ENCODE measurements at regions not wholly inside any gene's neighbourhood (a gene's known extent, or its start where the extent isn't known, plus 50 kb on each side); places are given as distances from the start of the nearest gene placed in this dataset.
A peak's percentile ranks its signal among the peaks of the same experiment; 100 is the strongest.

DNA sequence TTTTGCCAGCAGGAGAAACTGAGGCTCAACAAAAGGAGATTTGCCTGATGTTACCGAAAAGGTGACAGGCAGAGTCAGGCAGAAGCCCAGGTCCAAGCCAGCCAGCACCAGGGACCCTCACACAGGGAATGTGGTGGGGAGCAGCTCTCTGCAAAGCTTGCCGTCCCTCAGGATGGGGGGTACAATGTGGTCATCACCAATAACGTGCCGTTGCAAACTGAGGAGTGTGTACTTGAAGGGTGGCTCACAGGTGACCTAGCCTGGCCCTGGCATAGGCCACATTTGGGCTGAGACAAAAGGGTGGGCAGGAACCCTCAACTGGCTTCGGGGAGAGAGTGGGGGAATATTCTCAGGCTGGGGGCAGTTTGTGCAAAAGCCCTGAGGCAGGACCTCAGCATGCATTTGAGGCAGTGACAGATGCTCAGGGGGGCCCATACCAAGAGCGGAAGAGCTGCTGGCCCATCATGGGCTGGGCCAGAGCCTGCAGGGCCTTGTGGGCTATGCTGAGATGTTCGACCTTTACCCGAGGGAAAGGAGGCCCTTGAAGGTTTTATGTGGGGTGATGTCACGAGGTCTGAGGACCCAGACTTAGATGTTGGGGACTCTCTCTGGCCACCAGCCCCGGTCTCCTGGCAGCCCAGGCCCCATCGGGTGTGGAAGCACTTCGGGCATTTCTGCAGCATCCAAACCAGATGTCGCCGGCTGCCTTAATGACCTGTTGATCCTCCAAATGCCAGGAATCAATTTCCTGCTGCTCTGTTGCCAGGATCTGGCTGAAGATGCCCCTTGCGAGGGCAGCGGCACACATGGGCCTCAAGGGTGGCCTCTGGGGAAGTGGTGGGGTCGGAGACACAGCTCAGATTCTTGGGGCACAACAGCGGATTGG lies 57.4 kb upstream of the SHISAL1 start:
- H3K27me3 ChIP-seq (ENCODE audit: control insufficient read depth, extremely low read depth, insufficient read depth, low read length) = peaks cover 9% of the 10 kb centered on the region
- dilution Hi-C loops (cut with MboI; ENCODE audit: extremely low pct_ligation_motif_present, low sequenced_read_pairs) = no loop called here
- no peak for TF ChIP-seq EZH2 (IDR thresholded peaks at IDR 0.05; ENCODE audit: low read length)
- TF ChIP-seq, protein P1, sequence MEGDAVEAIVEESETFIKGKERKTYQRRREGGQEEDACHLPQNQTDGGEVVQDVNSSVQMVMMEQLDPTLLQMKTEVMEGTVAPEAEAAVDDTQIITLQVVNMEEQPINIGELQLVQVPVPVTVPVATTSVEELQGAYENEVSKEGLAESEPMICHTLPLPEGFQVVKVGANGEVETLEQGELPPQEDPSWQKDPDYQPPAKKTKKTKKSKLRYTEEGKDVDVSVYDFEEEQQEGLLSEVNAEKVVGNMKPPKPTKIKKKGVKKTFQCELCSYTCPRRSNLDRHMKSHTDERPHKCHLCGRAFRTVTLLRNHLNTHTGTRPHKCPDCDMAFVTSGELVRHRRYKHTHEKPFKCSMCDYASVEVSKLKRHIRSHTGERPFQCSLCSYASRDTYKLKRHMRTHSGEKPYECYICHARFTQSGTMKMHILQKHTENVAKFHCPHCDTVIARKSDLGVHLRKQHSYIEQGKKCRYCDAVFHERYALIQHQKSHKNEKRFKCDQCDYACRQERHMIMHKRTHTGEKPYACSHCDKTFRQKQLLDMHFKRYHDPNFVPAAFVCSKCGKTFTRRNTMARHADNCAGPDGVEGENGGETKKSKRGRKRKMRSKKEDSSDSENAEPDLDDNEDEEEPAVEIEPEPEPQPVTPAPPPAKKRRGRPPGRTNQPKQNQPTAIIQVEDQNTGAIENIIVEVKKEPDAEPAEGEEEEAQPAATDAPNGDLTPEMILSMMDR (optimal IDR thresholded peaks at IDR 0.05 in 1 of 3, IDR thresholded peaks at IDR 0.05 in 1 of 3, conservative IDR thresholded peaks at IDR 0.05 in 1 of 3; ENCODE audit: extremely low read depth in 1 of 3, insufficient read depth in 2 of 3, low read length in 3 of 3) = no peak
- no peaks in the 10 kb centered on the region for H4K20me1 ChIP-seq (ENCODE audit: control insufficient read depth, extremely low read depth, insufficient read depth, low read length)
- H3K79me2 ChIP-seq (ENCODE audit: control insufficient read depth, insufficient read depth, low read length) = no peaks in the 10 kb centered on the region
- no peaks in the 10 kb centered on the region for H3K9me1 ChIP-seq (ENCODE audit: control insufficient read depth, extremely low read depth, insufficient read depth, low read length)
- no peak overlapping the region for H2AFZ ChIP-seq (ENCODE audit: control insufficient read depth, low read length)
- peaks cover 3% of the 10 kb centered on the region for H3K9me3 ChIP-seq (ENCODE audit: control insufficient read depth, low read depth, low read length)
- DNase-seq (ENCODE audit: low read depth, low spot score) (no peak), FAIRE-seq (no peak)
- H3K4me2 ChIP-seq (ENCODE audit: control insufficient read depth, extremely low read depth, insufficient read depth, low read depth, low read length) = no peak overlapping the region
- no peak overlapping the region for H3K9ac ChIP-seq (ENCODE audit: control insufficient read depth, extremely low read depth, insufficient read depth, low read length)
- H3K4me1 ChIP-seq (ENCODE audit: control insufficient read depth, extremely low read depth, insufficient read depth, low read length) = peaks cover under 1% of the 10 kb centered on the region
- H3K27ac ChIP-seq (ENCODE audit: control insufficient read depth, insufficient read depth, low read length) = no peak overlapping the region
- H3K36me3 ChIP-seq (ENCODE audit: control insufficient read depth in 2 of 2, extremely low read depth in 1 of 2, insufficient read depth in 2 of 2, low read length in 2 of 2) = no peaks in the 10 kb centered on the region
- no peak overlapping the region for H3K4me3 ChIP-seq (ENCODE audit: control insufficient read depth in 2 of 3, extremely low read depth in 1 of 3, insufficient read depth in 2 of 3, low read depth in 1 of 3, low read length in 3 of 3)

DNA sequence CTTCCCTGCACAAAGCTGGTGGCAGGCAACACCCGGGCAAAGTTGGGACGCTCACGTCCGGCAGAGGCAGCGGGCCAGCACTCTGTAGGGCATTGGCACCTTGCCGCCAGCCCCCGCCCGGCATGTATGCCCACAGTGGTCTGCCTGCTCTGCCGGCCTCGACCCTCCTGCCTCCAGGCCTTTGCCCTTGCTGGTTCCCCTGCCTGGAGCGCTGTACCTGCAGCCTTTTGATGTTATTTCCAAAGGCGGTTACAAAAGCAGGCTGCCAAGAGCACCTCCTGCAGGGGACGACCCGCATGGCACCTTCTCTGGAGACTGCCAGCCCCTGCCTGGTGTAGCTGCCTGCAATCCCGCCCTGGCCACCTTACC lies 56.5 kb upstream of the SHISAL1 start:
- dilution Hi-C loops (cut with MboI; ENCODE audit: extremely low pct_ligation_motif_present, low sequenced_read_pairs) = no loop called here
- Histone ChIP-seq H3K27ac (ENCODE audit: control insufficient read depth, insufficient read depth, low read length) (no peak overlapping the region), H3K79me2 (ENCODE audit: control insufficient read depth, insufficient read depth, low read length) (no peaks in the 10 kb centered on the region), H2AFZ (ENCODE audit: control insufficient read depth, low read length) (no peak overlapping the region), H3K36me3 (ENCODE audit: control insufficient read depth in 2 of 2, extremely low read depth in 1 of 2, insufficient read depth in 2 of 2, low read length in 2 of 2) (no peaks in the 10 kb centered on the region), H3K9me1 (ENCODE audit: control insufficient read depth, extremely low read depth, insufficient read depth, low read length) (no peaks in the 10 kb centered on the region), H3K4me1 (ENCODE audit: control insufficient read depth, extremely low read depth, insufficient read depth, low read length) (peaks cover 8% of the 10 kb centered on the region), H4K20me1 (ENCODE audit: control insufficient read depth, extremely low read depth, insufficient read depth, low read length) (no peaks in the 10 kb centered on the region), H3K4me3 (ENCODE audit: control insufficient read depth in 2 of 3, extremely low read depth in 1 of 3, insufficient read depth in 2 of 3, low read depth in 1 of 3, low read length in 3 of 3) (no peak overlapping the region), H3K9me3 (ENCODE audit: control insufficient read depth, low read depth, low read length) (peaks cover 1% of the 10 kb centered on the region), H3K27me3 (ENCODE audit: control insufficient read depth, extremely low read depth, insufficient read depth, low read length) (peaks cover 9% of the 10 kb centered on the region), H3K4me2 (ENCODE audit: control insufficient read depth, extremely low read depth, insufficient read depth, low read depth, low read length) (no peak overlapping the region), H3K9ac (ENCODE audit: control insufficient read depth, extremely low read depth, insufficient read depth, low read length) (no peak overlapping the region)
- TF ChIP-seq, protein P1 (optimal IDR thresholded peaks at IDR 0.05 in 1 of 3, IDR thresholded peaks at IDR 0.05 in 1 of 3, conservative IDR thresholded peaks at IDR 0.05 in 1 of 3; ENCODE audit: extremely low read depth in 1 of 3, insufficient read depth in 2 of 3, low read length in 3 of 3) = peak; percentile 45 to 78 (median 60)
- TF ChIP-seq EZH2 (IDR thresholded peaks at IDR 0.05; ENCODE audit: low read length) = no peak
- FAIRE-seq (no peak), DNase-seq (ENCODE audit: low read depth, low spot score) (no peak)
